ENCODE measurements at regions not wholly inside any gene's neighbourhood (a gene's known extent, or its start where the extent isn't known, plus 50 kb on each side); places are given as distances from the start of the nearest gene placed in this dataset.
A peak's percentile ranks its signal among the peaks of the same experiment; 100 is the strongest.
"Not testable (repeated sequence)": the region's sequence is repeated elsewhere in the genome, so short reads cannot be mapped to it uniquely, and the experiment has no call there.

DNA sequence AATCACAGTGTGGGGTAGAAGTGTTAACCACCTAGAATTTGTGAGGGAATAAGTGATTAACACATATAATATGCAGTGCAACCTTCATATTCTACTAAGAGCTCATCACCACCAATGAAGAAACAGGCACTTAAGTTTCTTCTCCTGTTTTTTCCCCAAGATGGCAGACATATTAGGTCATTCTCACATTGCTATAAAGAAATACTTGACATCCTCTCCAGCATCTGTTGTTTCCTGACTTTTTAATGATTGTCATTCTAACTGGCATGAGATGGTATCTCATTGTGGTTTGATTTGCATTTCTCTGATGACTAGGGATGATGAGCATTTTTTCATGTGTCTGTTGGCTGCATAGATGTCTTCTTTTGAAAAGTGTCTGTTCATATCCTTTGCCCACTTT, 301.5 kb upstream of the CLEC14A start:
- DNase-seq = not testable (repeated sequence)

DNA sequence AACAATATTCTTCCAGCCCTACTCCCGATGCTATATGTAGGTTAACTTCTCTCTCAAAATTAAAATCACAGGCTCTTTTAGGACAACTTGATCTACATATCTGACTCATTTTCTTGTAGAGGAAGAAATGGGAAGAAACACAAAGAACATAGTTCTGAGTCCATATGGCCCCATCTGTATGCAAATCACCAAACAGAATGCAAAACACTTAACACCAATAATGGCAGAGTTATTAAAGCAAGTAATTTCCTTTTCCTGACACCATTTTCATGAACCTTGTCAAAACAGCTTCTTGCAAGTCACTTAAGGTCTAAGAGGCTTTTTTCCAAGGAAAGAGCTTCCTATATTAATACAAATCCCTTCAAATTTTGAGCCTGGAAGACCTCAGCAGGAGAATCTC, 300.4 kb upstream of the CLEC14A start:
- peak in 1 of 2 experiments; percentile 32 for DNase-seq

DNA sequence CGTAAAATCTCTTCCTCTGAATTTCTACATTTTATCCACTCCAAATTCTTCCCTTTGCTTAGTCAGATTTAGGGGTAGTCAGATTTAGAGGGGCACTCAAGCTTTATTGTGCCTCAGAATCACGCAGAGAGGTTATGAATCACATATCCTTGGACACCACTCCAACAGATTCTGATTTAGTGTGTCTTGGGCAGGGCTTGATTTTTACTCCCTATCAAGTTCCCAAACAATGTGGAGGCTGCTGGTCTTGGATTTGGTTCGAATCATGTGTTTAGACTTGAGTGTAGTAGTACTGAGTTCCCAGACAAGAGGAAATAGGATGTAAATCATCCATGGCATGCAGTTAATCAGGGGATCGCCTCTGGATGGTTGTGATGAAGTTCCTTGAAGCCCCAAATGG, 298.1 kb upstream of the CLEC14A start:
- DNase-seq = no peak

DNA sequence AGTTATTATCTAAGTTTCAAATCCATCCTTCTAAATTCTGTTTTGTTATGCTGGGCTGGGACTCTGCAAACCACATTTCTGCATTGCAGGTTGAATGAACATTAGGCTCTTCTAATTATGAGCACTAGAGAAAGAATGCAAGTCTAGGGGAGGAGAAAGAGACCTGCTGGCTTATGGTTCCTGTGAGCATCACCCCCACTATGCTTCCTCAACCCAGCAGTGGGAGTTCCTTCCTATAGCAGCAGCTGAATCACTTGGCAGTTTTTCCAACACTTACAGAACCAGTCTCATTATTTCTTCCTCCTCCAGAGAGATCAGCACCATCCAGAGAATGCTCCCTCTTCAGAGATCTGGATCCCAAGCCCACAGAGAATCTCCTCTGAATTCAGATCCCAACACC, 297.7 kb upstream of the CLEC14A start:
- DNase-seq = no peak

DNA sequence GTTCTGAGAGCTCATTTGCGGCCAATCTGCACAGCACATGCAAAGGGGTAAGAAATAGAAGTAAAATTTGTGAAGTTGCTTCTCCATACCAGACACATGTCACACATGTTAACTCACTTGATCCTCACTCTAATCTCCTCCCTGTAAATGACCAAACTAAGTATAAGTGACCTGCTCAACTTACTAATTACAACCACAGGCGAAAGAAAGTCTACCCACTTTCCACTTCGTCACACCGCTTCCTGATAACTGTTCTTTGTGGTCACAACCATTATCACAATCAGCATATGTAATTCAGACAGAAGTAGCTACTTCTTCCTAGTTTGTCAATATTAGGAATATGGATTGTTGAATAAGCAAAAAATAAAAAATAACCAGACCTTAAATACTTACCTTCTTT, 293.7 kb upstream of the CLEC14A start:
- no peak for DNase-seq

DNA sequence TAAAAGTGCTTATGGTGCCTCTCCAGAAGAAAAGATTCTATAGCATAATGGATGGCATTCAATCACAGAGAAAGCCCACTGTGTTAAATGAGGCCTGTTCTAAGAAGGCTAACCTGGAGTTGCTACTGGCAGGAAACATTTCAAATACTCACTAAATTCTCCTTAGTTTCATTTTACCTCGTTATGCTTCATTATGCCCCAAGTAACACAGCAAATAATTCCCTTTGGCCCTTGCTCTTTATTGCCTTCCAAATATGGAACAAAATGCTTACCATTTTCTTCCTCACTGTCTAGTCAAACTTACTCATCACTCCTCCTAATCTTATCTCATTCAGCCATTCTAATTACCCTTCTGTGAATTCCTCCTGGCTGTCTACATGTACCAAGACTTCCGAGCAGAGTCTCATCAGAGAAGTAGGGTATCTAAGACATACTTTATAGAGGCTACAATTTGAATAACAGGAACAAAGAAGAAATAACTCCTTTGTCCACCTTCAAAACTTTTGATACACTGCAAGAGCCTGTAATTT, 292.1 kb upstream of the CLEC14A start:
- DNase-seq = no peak

DNA sequence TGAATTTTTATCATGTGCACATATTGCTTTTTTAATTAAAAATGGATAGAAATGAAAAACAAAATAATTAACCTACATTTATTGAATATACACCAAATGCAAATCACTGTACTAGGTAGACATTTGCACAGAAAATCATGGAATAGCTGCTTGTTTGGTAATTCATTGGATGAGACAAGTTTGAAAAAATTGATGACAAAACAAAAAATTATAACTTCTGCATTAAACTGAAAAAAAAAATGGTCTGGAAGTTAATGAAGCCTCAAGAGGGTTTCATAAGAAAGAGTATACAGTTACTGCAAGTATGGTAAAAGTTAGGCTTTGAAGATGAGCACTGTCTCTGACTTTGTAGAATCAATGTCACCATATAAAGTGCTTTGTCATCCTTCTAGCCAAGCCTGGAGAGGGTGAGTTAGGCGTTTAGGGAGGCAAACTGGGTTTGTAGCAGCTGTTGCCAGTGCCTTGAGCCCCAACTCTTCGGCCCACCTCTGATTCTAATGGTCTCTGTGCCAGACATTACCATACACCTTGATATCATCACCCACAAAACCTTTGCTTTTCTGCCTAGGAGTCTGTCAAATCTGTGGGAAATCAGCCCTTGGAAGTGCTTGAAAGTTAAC, 291.1 kb upstream of the CLEC14A start:
- no peak for DNase-seq

DNA sequence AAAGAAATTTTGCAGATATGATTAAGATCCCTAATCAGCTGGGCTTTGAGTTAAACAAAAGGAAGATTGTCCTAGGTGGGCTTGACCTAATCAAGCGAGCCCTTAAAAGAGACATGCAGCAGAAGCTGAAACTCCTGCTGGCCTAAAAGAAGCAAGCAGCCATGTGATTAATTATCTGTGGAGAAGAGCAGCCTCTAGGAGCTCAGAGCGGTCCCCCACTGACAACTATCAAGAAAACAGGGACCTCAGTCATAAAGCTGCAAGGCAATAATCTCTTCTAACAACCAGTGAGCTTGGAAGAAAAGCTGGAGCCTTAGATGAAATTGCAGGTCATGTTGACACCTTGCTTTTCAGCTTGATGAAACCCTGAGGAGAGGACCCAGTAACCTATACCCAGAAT, 288.9 kb upstream of the CLEC14A start:
- no peak for DNase-seq

DNA sequence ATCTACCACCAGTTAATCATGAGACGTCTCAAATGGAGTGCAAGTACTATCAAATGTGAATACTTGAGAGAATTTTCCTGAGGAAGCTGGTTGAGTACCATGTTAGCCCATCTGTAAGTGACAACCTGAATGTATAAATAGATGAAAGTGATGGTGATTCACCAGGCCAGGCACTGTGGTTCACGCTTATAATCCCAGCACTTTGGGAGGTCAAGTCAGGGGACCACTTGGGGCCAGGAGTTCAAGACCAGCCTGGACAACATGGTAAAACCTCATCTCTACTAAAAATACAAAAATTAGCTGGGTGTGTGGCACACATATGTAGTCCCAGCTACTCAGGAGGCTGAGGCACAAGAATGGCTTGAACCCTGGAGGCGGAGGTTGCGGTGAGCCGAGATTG, 288.0 kb upstream of the CLEC14A start:
- DNase-seq = not testable (repeated sequence)

DNA sequence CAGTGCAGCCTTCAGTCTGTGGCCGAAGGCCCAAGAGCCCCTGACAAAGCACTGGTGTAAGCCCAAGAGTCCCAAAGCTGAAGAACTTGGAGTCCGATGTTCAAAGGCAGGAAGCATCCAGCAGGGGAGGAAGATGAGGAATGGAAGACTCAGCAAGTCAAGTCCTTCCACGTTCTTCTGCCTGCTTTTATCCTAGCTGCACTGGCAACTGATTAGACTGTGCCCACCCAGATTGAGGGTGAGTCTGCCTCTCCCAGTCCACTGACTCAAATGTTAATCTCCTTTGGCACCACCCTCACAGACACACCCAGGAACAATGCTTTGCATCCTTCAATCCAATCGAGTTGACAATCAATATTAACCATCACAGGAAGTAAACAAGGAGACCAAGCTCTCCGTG, 282.2 kb upstream of the CLEC14A start:
- not testable (repeated sequence) for DNase-seq

DNA sequence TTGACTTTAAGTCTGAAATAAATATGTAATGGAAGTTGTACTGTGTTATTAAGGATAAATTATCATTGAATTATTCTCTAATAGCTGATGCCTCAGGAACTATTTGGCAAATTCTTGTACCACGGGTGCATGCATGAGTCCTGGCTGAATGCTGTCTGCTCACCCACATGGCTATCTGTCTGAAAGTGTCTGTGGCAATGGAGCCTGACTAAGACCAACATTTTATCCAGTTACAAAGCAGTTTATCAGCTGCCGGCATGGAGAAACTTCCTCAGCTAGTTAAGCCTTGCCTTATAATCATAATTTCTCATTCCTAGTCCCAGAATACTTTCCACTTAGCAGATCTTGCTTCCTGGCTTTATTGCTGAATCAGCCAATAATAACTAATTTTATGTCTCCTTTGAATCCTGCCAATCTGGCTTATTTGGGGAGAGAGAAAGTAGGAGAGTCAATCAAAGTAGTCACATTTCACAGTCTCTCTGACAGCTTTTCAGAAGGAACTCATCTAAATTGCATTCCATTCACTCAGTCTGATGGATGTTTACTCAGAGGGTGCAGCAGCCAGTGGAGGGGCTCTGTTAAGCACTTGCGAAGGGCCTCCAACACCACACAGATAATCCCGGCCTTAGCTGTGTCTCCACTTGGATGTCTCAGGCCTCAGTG, 280.6 kb upstream of the CLEC14A start:
- no peak for DNase-seq

DNA sequence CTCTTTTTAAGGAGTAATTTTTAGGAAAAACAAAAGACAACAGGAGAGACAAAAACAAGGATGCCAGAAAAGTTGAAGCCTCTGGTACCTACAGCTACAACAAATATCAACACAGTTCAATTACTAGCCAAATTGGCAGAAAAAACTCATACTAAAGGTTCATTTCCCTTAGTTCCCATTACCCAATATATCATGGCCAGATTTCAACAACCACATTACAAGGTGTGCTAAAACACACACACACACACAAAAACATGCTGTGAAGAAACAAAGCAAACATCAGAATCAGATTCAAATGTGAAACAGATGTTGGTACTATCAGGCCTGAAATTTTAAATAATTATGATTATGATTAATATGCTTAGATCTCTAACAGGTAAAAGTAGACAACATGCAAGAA, 272.7 kb upstream of the CLEC14A start:
- no peak for DNase-seq

DNA sequence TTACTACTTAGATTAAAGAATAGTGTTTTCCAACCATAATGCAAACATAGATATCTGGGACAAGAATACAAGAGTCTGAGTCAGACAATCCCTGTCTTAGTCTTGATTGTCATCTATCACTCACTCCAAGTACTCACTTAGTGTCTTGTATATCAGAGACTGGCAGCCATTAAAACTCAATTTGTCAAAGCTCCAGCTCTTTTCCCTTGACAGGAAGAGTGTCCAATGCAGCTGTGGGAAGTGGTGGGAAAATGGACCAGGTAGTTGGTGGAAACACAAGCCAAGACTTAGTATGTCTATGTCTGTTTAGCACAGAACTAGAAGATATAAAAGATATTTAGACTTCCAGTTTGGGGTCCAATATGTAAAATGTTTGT, 271.6 kb upstream of the CLEC14A start:
- DNase-seq = no peak

DNA sequence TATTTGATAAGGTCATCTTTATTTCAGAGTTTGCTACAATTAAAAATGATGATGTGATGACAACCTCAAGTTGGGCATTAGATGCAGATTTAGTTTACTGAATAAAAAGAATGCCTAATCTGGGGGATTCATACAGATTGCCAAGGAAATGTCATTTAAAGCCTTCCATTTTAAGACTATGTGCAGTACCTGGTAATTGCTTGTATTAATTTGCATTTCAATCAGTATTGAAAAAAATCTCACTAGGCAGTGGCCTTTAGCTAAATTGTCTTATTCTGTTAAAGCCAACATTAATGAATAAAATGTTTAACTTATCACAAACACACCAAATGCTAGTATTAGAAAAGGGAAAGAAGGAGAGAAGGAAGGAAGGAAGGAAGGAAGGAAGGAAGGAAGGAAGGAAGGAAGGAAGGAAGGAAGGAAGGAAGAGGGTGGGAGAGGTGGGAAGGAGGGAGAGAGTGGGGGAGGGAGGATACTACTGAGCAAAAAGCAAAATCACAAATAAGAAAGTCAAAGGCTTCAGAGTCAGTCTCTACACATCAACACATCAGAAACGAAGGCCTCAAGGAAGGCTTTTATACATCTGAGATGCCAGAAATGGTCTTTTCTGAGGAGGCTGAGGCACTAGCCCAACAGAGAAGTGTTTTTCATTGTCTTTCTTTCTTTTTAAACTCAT, 271.1 kb upstream of the CLEC14A start:
- DNase-seq = no peak

DNA sequence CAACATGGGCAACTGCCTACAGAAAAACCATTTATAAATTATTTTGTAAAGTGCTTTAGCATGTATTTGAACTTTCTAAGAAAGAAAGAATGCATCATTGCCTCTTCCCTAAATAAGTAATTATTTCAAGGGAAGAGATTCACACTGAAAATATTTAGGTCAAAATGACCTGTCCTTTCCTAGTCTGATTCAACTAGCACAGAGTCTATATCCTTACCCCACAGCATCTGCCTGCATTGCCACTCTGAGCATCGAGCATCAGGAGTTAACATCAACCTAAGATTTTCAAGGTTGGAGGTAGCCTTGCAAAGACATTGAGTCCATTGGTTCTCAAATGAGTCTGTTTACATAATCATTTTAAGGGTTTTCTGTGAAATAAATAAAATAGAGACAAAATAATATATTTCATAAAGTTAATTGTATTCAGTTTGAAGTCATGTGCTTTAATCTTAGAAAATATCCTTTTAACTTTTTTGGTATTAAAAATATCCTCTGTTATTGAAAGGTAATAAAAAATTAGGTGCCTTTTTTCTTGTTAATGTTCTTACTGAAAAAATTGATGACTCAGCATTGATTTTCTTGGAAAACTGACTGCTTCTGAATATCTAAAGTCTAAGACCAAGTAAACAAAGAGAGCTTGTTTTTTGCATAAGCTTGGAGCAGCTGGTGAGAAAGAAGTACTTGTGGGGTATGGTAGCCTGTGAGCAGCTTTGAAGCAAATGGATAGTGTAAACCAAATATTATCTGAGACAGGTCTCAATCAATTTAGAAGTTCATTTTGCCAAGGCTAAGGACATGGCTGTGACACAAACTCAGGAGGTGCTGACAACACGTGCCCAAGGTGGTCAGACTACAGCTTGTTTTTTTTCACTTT, 269.0 kb upstream of the CLEC14A start:
- peak in 1 of 2 experiments; percentile 29 for DNase-seq

DNA sequence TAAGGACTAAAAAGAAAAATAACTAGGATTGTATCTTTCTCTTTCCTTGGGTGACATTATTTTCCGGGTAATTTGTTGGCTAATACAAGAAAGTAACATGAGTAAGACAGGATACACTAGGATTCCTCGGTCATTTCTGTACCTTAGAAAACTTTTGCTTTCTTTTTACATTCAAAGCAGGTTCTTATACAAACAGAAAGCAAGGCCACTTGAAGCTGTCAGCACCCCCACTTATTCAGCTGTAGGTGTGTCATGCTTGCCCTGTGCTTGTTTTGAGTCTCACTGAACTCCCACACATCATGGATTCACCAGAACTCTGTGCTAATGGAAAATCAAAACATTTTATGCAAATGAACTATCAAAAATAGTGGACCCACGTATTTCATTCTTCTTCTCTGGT, 266.8 kb upstream of the CLEC14A start:
- peak; percentile 57 to 60 for DNase-seq

DNA sequence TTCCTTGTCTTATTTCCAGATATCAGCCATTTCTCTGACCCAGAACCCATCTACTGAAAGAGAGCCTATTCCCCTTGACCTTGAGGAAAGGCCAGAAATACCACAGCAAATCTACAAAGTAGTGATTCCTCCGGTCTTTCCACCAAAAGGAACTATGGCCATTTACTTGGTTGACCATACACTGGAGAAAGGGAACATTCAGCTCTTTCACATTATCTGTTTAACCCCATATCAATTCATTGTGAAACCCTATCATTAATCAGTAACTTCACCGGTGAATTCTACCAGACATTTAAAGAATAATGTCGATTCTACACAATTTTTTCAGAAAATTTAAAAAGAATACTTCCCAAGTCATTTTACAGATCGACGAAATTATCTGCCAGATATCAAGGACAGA, 265.7 kb upstream of the CLEC14A start:
- DNase-seq = no peak

DNA sequence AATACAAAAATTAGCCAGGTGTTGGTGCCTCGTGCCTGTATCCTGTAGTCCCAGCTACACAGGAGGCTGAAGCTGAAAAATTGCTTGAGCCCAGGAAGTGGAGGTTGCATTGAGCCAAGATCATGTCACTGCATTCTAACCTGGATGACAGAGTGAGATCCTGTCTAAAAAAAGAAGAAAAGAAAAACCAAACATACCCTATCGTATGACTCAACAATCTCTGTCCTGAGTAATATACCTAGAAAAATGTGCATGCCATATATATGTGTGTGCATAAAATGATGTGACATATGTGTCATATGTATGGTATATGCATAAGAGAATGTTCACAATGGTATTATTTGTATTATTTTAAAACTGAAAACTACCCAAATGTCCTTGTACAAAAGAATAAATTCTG, 261.5 kb upstream of the CLEC14A start:
- no peak for DNase-seq

DNA sequence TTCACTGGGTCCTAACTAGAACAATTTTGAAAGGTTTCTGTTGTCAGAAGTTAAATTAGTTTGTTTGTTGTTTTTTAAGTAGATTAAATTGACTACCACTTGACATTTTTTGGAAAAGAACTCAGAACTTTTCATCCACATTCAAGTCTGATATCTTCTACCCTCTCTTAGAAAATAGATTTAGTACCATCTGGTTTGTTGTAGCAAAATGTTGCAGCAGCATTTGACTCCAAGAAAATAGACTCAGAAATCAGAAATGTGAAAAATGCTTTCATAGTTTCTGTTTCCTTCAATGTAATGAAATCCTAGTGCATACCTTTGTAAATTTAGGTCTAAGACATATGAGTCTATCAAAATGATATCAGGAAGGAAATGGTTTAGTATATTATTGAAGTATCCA, 256.3 kb upstream of the CLEC14A start:
- no peak for DNase-seq

DNA sequence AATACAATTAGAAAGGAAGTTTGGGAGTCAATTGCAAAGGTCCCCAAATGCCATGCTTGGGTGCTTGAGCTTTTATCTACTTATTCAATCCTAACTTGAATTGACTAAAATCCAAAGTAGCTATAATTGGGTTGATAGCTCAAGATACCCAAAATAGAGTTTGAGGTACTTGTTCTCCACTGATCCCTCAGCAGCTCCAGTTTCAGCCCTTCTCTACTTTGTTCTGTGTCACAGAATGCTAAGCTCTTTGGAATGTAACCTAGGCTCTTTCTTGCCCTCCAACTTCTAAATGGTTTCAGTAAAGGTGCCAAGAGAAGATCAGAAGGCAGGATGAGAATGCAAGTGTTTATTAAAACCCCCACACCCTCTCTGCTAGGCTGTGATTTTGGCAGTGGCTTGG, 251.4 kb upstream of the CLEC14A start:
- no peak for DNase-seq

DNA sequence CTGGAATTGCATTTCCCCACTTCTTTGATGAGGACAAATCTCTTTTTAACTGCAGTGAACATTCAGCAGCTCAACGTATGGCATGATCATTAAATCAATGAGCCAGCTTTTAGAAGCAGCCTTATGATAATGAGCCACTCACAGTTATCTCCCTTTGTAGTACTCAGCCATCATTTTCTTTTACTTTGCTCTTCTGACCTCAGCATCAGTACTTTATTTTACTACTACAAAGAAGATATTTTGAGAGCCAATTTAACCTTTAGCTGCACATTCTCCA, 250.0 kb upstream of the CLEC14A start:
- DNase-seq = peak; percentile 37 to 38

DNA sequence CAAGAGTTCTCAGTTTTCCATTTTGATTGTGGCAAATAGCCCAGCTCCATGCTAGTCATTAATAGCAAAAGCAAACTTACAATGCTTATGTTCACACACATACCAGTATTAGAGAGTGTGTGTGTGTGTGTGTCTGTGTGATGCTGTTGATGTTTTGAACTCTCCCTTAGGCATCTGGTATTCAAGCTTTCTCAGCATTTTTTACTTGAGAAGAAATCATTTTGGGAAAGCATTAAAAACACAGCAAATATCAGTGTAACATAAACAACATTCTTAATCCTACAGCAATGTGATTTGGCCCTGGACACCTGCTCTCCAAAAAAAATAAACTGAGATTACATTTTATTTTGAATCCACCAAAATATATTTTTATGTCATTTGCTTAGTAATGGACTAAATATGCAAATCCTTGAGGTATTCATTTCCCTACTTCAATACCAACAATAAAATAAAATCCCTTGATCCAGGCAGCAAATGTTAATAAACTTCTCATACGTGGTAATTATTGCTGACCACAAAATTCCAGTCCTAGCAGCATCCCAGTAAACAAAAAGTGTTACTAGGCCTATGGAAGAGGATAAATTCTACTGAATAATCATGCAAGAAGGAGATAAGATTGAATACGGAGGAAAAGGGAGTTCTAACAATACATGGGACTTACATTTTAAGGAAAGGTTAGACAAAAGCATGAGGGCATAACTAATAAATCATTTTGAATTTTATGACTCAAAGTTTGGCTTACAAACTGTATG, 249.5 kb upstream of the CLEC14A start:
- DNase-seq = peak; percentile 64 to 75

DNA sequence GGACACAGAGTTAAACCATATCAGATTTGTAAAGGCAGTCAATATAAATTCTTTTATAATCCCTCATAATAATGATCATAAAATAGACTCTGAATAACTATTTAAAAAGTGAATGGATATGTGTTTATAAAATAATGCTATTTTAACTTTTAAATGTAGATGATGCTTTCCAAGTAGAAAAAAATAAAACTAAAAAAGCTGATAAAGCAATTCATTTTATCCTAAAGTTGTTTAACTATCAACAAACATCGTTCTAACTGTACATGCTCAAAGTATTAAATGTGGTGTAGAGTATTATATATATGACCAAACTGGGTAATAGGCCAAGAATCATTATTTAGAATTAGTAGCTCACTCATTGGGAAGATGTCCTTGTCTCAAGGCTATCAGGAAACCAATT, 248.3 kb upstream of the CLEC14A start:
- no peak for DNase-seq
